SK-N-SH treated with all-trans-retinoic acid at 6 μM for 48 hours (cell line): ENCODE measurements at regions not wholly inside any gene's neighbourhood (a gene's known extent, or its start where the extent isn't known, plus 50 kb on each side); places are given as distances from the start of the nearest gene placed in this dataset.

ENCODE experiments used
- ARNTL ChIP-seq: fragments of 450-650 bp; formaldehyde crosslinking; IDR thresholded peaks from 2 replicates; pipeline ENCODE4 v1.5.0; 2020; ENCODE audit warnings: low read depth, mild to moderate bottlenecking, moderate library complexity, borderline replicate concordance
- CREB5 ChIP-seq: fragments of 250-450 bp; sonication (Bioruptor Pico); IDR thresholded peaks from 2 replicates; pipeline ENCODE4 v1.5.1; 2020; ENCODE audit warnings: low read depth, mild to moderate bottlenecking, moderate library complexity
- CSDC2 ChIP-seq: fragments of 250-450 bp; sonication (Bioruptor Pico); IDR thresholded peaks from 2 replicates; pipeline ENCODE4 v1.5.0; 2020; ENCODE audit warnings: mild to moderate bottlenecking, moderate library complexity
- CSRNP3 ChIP-seq: fragments of 250-450 bp; sonication (Bioruptor Pico); IDR thresholded peaks from 2 replicates; pipeline ENCODE4 v1.5.1; 2021; ENCODE audit warnings: mild to moderate bottlenecking, moderate library complexity
- GLIS3 ChIP-seq: fragments of 250-450 bp; sonication (Bioruptor Pico); IDR thresholded peaks from 2 replicates; pipeline ENCODE4 v1.5.0; 2020; ENCODE audit warnings: mild to moderate bottlenecking, moderate library complexity
- ISL1 ChIP-seq: fragments of 250-450 bp; sonication (Bioruptor Pico); IDR thresholded peaks from 2 replicates; pipeline ENCODE4 v2.1.2; 2022; ENCODE audit warnings: mild to moderate bottlenecking, moderate library complexity
- OSR1 ChIP-seq: fragments of 250-450 bp; sonication (Bioruptor Pico); IDR thresholded peaks from 2 replicates; pipeline ENCODE4 v1.8.0; 2022; ENCODE audit warnings: moderate library complexity, mild to moderate bottlenecking, inconsistent platforms
- PATZ1 ChIP-seq: fragments of 250-450 bp; sonication (Bioruptor Pico); IDR thresholded peaks from 2 replicates; pipeline ENCODE4 v1.8.0; 2020; ENCODE audit warnings: mild to moderate bottlenecking, moderate library complexity, borderline replicate concordance
- POU6F1 ChIP-seq: fragments of 250-450 bp; sonication (Bioruptor Pico); IDR thresholded peaks from 2 replicates; pipeline ENCODE4 v1.8.0; 2021; ENCODE audit warnings: low read depth, mild to moderate bottlenecking, moderate library complexity, borderline replicate concordance
- RARB ChIP-seq: fragments of 250-450 bp; sonication (Bioruptor Pico); IDR thresholded peaks from 2 replicates; pipeline ENCODE4 v1.8.0; 2021; ENCODE audit warnings: mild to moderate bottlenecking, moderate library complexity
- TCF4 ChIP-seq: fragments of 250-450 bp; sonication (Bioruptor Pico); IDR thresholded peaks from 2 replicates; pipeline ENCODE4 v1.8.0; 2021; ENCODE audit warnings: mild to moderate bottlenecking, moderate library complexity, borderline replicate concordance
- ZFP3 ChIP-seq: fragments of 250-450 bp; sonication (Bioruptor Pico); IDR thresholded peaks from 2 replicates; pipeline ENCODE4 v1.5.0; 2020; ENCODE audit warnings: mild to moderate bottlenecking, moderate library complexity
- ZFP30 ChIP-seq: fragments of 450-650 bp; formaldehyde crosslinking; IDR thresholded peaks from 2 replicates; pipeline ENCODE4 v1.5.0; 2022; ENCODE audit warnings: mild to moderate bottlenecking, moderate library complexity
- ZNF8 ChIP-seq: fragments of 450-650 bp; formaldehyde crosslinking; IDR thresholded peaks from 2 replicates; pipeline ENCODE4 v1.5.0; 2020; ENCODE audit warnings: mild to moderate bottlenecking, moderate library complexity

GRCh38 chr10:130689743-130690626 is 553.8 kb downstream of the GLRX3 start:
- TF ChIP-seq PATZ1 (CRISPR knock-in tag) (no peak), OSR1 (CRISPR knock-in tag) (no peak), ISL1 (CRISPR knock-in tag) (no peak), CREB5 (CRISPR knock-in tag) (no peak), CSRNP3 (CRISPR knock-in tag) (no peak), ARNTL (CRISPR knock-in tag) (no peak), ZNF8 (no peak), GLIS3 (CRISPR knock-in tag) (no peak), TCF4 (CRISPR knock-in tag) (peak; percentile 77; the same call in 1 of the 2 replicates), RARB (CRISPR knock-in tag) (no peak), ZFP30 (CRISPR knock-in tag) (no peak), ZFP3 (CRISPR knock-in tag) (no peak), POU6F1 (CRISPR knock-in tag) (no peak), CSDC2 (CRISPR knock-in tag) (no peak)
